Endothelial cell of umbilical vein (primary cell): ENCODE measurements at regions not wholly inside any gene's neighbourhood (a gene's known extent, or its start where the extent isn't known, plus 50 kb on each side); places are given as distances from the start of the nearest gene placed in this dataset.

Experiments used
- BruUV-seq: library from RNA; stranded (reverse); fragments of 400-500 nt; replicated peaks from 2 replicates; lab custom pipeline; 2021; lab: Mats Ljungman, UMichigan
- CTCF ChIA-PET: fragments of 300-600, 350-600 bp; sonication (Branson Sonifier 250); formaldehyde crosslinking; loops from one replicate; lab custom pipeline; 2021; ENCODE audit warnings: antibody characterized with exemption, inconsistent platforms; lab: Charles Lee
- POLR2A ChIA-PET: fragments of 300-600, 350-600 bp; sonication (Branson Sonifier 250); formaldehyde crosslinking; loops from one replicate; lab custom pipeline; 2021; ENCODE audit warnings: antibody characterized with exemption, inconsistent platforms; lab: Charles Lee
- DNase-seq: peaks from one replicate; pipeline ENCODE4 v3.0.0-alpha.2; 2011; ENCODE audit warnings: low read depth, low spot score
- FAIRE-seq: peaks from 2 replicates; lab custom pipeline; 2011; peaks lifted over from hg19 to GRCh38; lab: Jason Lieb, UNC
- H2AFZ ChIP-seq: 2 replicates; pipeline ENCODE4 v1.6.0; 2012; ENCODE audit warnings: low read depth, low read length, control low read depth, inconsistent platforms
- H3K27ac ChIP-seq: 2 replicates; pipeline ENCODE4 v1.5.1; 2011; ENCODE audit warnings: low read depth, mild to moderate bottlenecking, control low read depth, low read length, moderate library complexity; ENCODE audit not compliant: insufficient read depth
- H3K27me3 ChIP-seq, 2 experiments: 2 replicates each; pipeline versions ENCODE4 v1.6.0 to v1.6.1; 2011; ENCODE audit warnings: low read length in 2 of 2, mixed read lengths in 1 of 2; ENCODE audit not compliant: control insufficient read depth in 2 of 2, insufficient read depth in 2 of 2
- H3K36me3 ChIP-seq, 2 experiments: 2 replicates in 1 of 2; 3 replicates in 1 of 2; pipeline ENCODE4 v1.5.1; 2011; ENCODE audit warnings: low read length in 2 of 2, mild to moderate bottlenecking in 1 of 2, moderate library complexity in 1 of 2; ENCODE audit not compliant: control insufficient read depth in 2 of 2, insufficient read depth in 2 of 2; ENCODE audit errors: extremely low read depth in 1 of 2
- H3K4me1 ChIP-seq: 3 replicates; pipeline ENCODE4 v1.5.1; 2011; ENCODE audit warnings: mild to moderate bottlenecking, low read length; ENCODE audit not compliant: control insufficient read depth, insufficient read depth; ENCODE audit errors: extremely low read depth
- H3K4me2 ChIP-seq: 2 replicates; pipeline ENCODE4 v1.6.1; 2011; ENCODE audit warnings: low read length, control low read depth, mixed read lengths; ENCODE audit not compliant: insufficient read depth
- H3K4me3 ChIP-seq, 3 experiments: fragments of 200-600 bp in 1 of 3; sonication (generic), shearing (Covaris generic) in 1 of 3; replicated peaks in 1 of 3; 2 replicates each; pipeline ENCODE4 v1.5.1; 2011 to 2016; ENCODE audit warnings: control low read depth in 3 of 3, low read length in 3 of 3, mild to moderate bottlenecking in 2 of 3, inconsistent platforms in 1 of 3, low read depth in 1 of 3, moderate library complexity in 1 of 3; ENCODE audit not compliant: insufficient read depth in 1 of 3
- H3K79me2 ChIP-seq: 2 replicates; pipeline ENCODE4 v1.6.0; 2012; ENCODE audit warnings: low read length, inconsistent platforms; ENCODE audit not compliant: control insufficient read depth, insufficient read depth
- H3K9ac ChIP-seq: replicated peaks from 2 replicates; pipeline ENCODE3; 2011; ENCODE audit warnings: low read length, control low read depth; ENCODE audit not compliant: insufficient read depth; ENCODE audit errors: extremely low read depth
- H3K9me1 ChIP-seq: replicated peaks from 3 replicates; pipeline ENCODE4 v1.6.0; 2011; ENCODE audit warnings: mild to moderate bottlenecking, low read length; ENCODE audit not compliant: control insufficient read depth, insufficient read depth; ENCODE audit errors: extremely low read depth
- H3K9me3 ChIP-seq: replicated peaks from 2 replicates; pipeline ENCODE4 v1.5.1; 2012; ENCODE audit warnings: low read length, inconsistent platforms; ENCODE audit not compliant: control insufficient read depth, insufficient read depth
- H4K20me1 ChIP-seq: replicated peaks from 2 replicates; pipeline ENCODE3; 2011; ENCODE audit warnings: mild to moderate bottlenecking, low read length; ENCODE audit not compliant: control insufficient read depth, insufficient read depth; ENCODE audit errors: extremely low read depth
- CTCF ChIP-seq, 2 donors: IDR thresholded peaks; 1 replicate in 1 of 2; 2 replicates in 1 of 2; pipeline ENCODE4 v1.5.1; 2011; ENCODE audit warnings: low read length in 2 of 2, mild to moderate bottlenecking in 2 of 2, moderate library complexity in 2 of 2, control low read depth in 1 of 2, inconsistent platforms in 1 of 2, low read depth in 1 of 2; ENCODE audit not compliant: insufficient read depth in 1 of 2; ENCODE audit errors: extremely low read depth in 1 of 2
- EZH2 ChIP-seq: IDR thresholded peaks from 2 replicates; pipeline ENCODE4 v1.6.1; 2012; ENCODE audit warnings: borderline replicate concordance, low read depth, mild to moderate bottlenecking, moderate library complexity, low read length, inconsistent platforms; ENCODE audit not compliant: severe bottlenecking
- FOS ChIP-seq: IDR thresholded peaks from 2 replicates; pipeline ENCODE4 v1.6.1; 2011; ENCODE audit warnings: mild to moderate bottlenecking, low read length, moderate library complexity, borderline replicate concordance; ENCODE audit not compliant: insufficient read depth
- GATA2 ChIP-seq: IDR thresholded peaks from 2 replicates; pipeline ENCODE4 v1.7.0; 2011; ENCODE audit warnings: low read depth, mild to moderate bottlenecking, moderate library complexity, mixed read lengths, low read length; ENCODE audit not compliant: insufficient read length, insufficient read depth
- JUN ChIP-seq: IDR thresholded peaks from 2 replicates; pipeline ENCODE4 v1.6.1; 2011; ENCODE audit warnings: borderline replicate concordance, low read depth; ENCODE audit not compliant: insufficient read length, insufficient read depth
- MAX ChIP-seq: IDR thresholded peaks from 2 replicates; pipeline ENCODE4 v1.6.1; 2011; ENCODE audit not compliant: insufficient read depth, insufficient read length
- MYC ChIP-seq: IDR thresholded peaks from one replicate; pipeline ENCODE4 v1.6.1; 2011; ENCODE audit warnings: mild to moderate bottlenecking, low read depth, low read length
- POLR2A ChIP-seq: IDR thresholded peaks from 2 replicates; pipeline ENCODE4 v1.6.1; 2012; ENCODE audit warnings: low read depth, mild to moderate bottlenecking, control low read depth, low read length
- POLR2AphosphoS5 ChIP-seq: IDR thresholded peaks from 2 replicates; pipeline ENCODE4 v1.6.1; 2012; ENCODE audit warnings: low read depth, mild to moderate bottlenecking, control low read depth, low read length, moderate library complexity; ENCODE audit not compliant: insufficient read depth
- dilution Hi-C: fragments of 300-500 bp; cut with MboI; formaldehyde crosslinking; loops from one replicate; pipeline ENCODE4 v1.15.0; 2019; ENCODE audit warnings: low sequenced_read_pairs; ENCODE audit not compliant: extremely low pct_ligation_motif_present
- intact Hi-C: fragments of 100-400 bp; cut with micrococcal nuclease; formaldehyde crosslinking; loops from one replicate; pipeline ENCODE4 v1.10.0; 2022

GRCh38 chr11:16572945-16573344, 165.5 kb upstream of the C11orf58 start:
- Histone ChIP-seq H4K20me1 (no peaks in the 10 kb centered on the region), H3K9me3 (no peaks in the 10 kb centered on the region), H3K9ac (no peak overlapping the region), H3K4me1 (no peaks in the 10 kb centered on the region), H3K4me3 (no peak overlapping the region), H3K27me3 (no peaks in the 10 kb centered on the region), H3K27ac (no peak overlapping the region), H2AFZ (no peak overlapping the region), H3K9me1 (no peaks in the 10 kb centered on the region), H3K79me2 (no peaks in the 10 kb centered on the region), H3K4me2 (no peak overlapping the region), H3K36me3 (no peaks in the 10 kb centered on the region)
- DNase-seq (no peak), FAIRE-seq (no peak)
- TF ChIP-seq MYC (no peak), POLR2A (no peak), EZH2 (no peak), GATA2 (no peak), POLR2AphosphoS5 (no peak), FOS (no peak), MAX (no peak), JUN (no peak), CTCF (IDR thresholded peaks at IDR 0.05; ENCODE audit: extremely low read depth in 1 of 2, insufficient read depth in 1 of 2, low read depth in 1 of 2, low read length in 2 of 2) (no peak)
- dilution Hi-C loops = no loop called here
- CTCF ChIA-PET = no interaction called here
- intact Hi-C loops = no loop called here
- no TSS peak for BruUV-seq
- POLR2A ChIA-PET = no interaction called here
